COLO668 (cell line): ENCODE measurements at regions not wholly inside any gene's neighbourhood (a gene's known extent, or its start where the extent isn't known, plus 50 kb on each side); places are given as distances from the start of the nearest gene placed in this dataset.

Source experiments
- DNase-seq: peaks from one replicate; lab custom pipeline; 2025; ENCODE audit not compliant: unreplicated experiment; lab: John Stamatoyannopoulos, UW

GRCh38 chr9:126151031-126151685 lies 175.5 kb upstream of the MVB12B start:
- DNase-seq: peak; percentile 80

GRCh38 chr9:126151686-126152134 lies 174.9 kb upstream of the MVB12B start:
- no peak for DNase-seq

GRCh38 chr9:126152622-126153362 lies 173.8 kb upstream of the MVB12B start:
- no peak for DNase-seq

GRCh38 chr9:126153382-126153781 lies 173.2 kb upstream of the MVB12B start:
- no peak for DNase-seq

GRCh38 chr9:126154182-126154827 lies 172.3 kb upstream of the MVB12B start:
- no peak for DNase-seq

- DNase-seq: no peak
These were observed 171.8 kb upstream of the MVB12B start for GRCh38 chr9:126154869-126155268.

GRCh38 chr9:126155756-126156664 lies 170.6 kb upstream of the MVB12B start:
- no peak for DNase-seq

GRCh38 chr9:126156898-126157297 lies 169.7 kb upstream of the MVB12B start:
- DNase-seq: no peak

- DNase-seq: no peak
These were observed 169.2 kb upstream of the MVB12B start for GRCh38 chr9:126157423-126157822.

- DNase-seq: no peak
These were observed 168.6 kb upstream of the MVB12B start for GRCh38 chr9:126157826-126158587.

GRCh38 chr9:126158588-126159429 lies 167.8 kb upstream of the MVB12B start:
- no peak for DNase-seq

GRCh38 chr9:126159430-126160060 lies 167.1 kb upstream of the MVB12B start:
- no peak for DNase-seq

- DNase-seq: no peak
These were observed 166.4 kb upstream of the MVB12B start for GRCh38 chr9:126160067-126160853.

GRCh38 chr9:126160854-126161329 lies 165.7 kb upstream of the MVB12B start:
- no peak for DNase-seq

GRCh38 chr9:126162611-126163381 lies 163.8 kb upstream of the MVB12B start:
- DNase-seq: no peak

- no peak for DNase-seq
These were observed 161.7 kb upstream of the MVB12B start for GRCh38 chr9:126164796-126165525.

- no peak for DNase-seq
These were observed 160.9 kb upstream of the MVB12B start for GRCh38 chr9:126165755-126166154.
